Type B pancreatic cell (in vitro differentiated cells): ENCODE measurements at regions not wholly inside any gene's neighbourhood (a gene's known extent, or its start where the extent isn't known, plus 50 kb on each side); places are given as distances from the start of the nearest gene placed in this dataset.

ENCODE experiments used
- DNase-seq: peaks from one replicate; pipeline ENCODE4 v3.0.0; 2021; ENCODE audit warnings: mixed read lengths; ENCODE audit not compliant: unreplicated experiment; ENCODE audit errors: extremely low spot score
- H3K27ac Mint-ChIP-seq: 2 replicates; pipeline ENCODE4 v1.8.0; 2021; ENCODE audit warnings: mild to moderate bottlenecking, mixed read lengths
- H3K27me3 Mint-ChIP-seq: 2 replicates; pipeline ENCODE4 v1.8.0; 2021; ENCODE audit warnings: mixed read lengths
- H3K36me3 Mint-ChIP-seq: 2 replicates; pipeline ENCODE4 v1.8.0; 2021; ENCODE audit warnings: mixed read lengths
- H3K4me1 Mint-ChIP-seq: one replicate; pipeline ENCODE4 v1.8.0; 2021; ENCODE audit warnings: mixed read lengths; ENCODE audit not compliant: unreplicated experiment
- H3K4me3 Mint-ChIP-seq: 2 replicates; pipeline ENCODE4 v1.8.0; 2021; ENCODE audit warnings: mild to moderate bottlenecking, mixed read lengths
- H3K9me3 Mint-ChIP-seq: 2 replicates; pipeline ENCODE4 v1.8.0; 2021; ENCODE audit warnings: mixed read lengths
- TF ChIP-seq, protein P1 (sequence below): fragments of 200-600 bp; sonication (generic); conservative IDR thresholded peaks from 2 replicates; pipeline ENCODE4 v1.5.0; 2021; ENCODE audit warnings: antibody characterized with exemption, mild to moderate bottlenecking

DNA sequence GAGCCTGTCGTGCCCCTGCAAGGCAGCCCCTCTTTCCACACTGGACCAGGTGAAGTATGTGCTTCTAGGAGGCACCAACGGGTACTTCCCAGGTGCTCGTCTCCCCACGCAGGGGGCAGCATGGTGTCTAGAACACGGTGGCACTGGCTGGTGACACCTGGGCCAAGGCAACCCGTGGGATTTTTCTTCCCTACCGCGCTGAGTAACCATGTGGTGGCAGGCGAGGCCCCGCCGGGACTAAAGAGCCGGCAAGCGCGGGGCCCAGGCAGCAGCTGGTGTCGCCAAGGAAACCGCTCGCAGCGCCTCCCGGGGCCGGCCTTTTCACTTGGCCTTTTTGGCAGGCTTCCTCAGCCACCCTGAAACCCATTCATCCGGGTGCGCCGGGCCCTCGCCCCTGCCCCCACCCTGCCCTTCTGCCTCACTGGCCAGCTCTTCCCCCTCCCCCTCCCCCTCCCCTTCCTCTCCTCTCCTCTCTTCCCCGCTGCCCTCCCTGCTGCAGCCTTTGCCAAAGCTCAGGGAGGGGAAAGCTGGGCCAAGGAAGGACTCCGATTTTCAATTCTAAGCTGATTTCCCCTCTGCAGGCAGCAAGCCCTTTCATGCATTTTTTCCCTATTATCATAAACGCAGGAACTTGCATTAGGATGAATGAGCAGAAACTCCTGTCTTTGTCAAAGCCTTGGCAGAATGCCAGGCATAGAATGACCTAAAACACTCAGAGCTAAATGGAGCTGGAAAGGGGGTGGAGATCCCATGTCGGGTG lies 81.2 kb downstream of the IRF2BPL start:
- TF ChIP-seq, protein P1, sequence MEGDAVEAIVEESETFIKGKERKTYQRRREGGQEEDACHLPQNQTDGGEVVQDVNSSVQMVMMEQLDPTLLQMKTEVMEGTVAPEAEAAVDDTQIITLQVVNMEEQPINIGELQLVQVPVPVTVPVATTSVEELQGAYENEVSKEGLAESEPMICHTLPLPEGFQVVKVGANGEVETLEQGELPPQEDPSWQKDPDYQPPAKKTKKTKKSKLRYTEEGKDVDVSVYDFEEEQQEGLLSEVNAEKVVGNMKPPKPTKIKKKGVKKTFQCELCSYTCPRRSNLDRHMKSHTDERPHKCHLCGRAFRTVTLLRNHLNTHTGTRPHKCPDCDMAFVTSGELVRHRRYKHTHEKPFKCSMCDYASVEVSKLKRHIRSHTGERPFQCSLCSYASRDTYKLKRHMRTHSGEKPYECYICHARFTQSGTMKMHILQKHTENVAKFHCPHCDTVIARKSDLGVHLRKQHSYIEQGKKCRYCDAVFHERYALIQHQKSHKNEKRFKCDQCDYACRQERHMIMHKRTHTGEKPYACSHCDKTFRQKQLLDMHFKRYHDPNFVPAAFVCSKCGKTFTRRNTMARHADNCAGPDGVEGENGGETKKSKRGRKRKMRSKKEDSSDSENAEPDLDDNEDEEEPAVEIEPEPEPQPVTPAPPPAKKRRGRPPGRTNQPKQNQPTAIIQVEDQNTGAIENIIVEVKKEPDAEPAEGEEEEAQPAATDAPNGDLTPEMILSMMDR = peak; percentile 59
- no peaks in the 10 kb centered on the region for H3K36me3 Mint-ChIP-seq
- H3K4me1 Mint-ChIP-seq = peaks cover 43% of the 10 kb centered on the region
- H3K27ac Mint-ChIP-seq = peak overlapping the region; percentile 85
- H3K27me3 Mint-ChIP-seq = no peaks in the 10 kb centered on the region
- DNase-seq = peak; percentile 92
- peak overlapping the region; percentile 74 for H3K4me3 Mint-ChIP-seq
- no peaks in the 10 kb centered on the region for H3K9me3 Mint-ChIP-seq

DNA sequence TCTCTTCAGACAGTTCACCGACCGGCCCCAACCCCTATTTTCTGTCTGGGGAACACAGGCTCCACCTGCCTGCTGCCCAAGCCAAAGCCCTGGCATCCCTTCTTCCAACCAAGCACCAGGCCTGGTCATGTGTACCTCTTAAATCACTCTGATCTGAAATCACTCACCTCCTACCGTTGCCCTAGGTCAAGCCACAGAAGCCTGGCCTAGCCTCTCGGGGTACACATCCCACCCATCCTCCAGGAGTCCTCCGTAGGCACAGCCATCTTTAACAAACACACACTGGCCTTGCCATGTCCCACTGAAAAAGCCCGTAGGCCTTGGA lies 81.8 kb downstream of the IRF2BPL start:
- no peak for DNase-seq
- H3K27ac Mint-ChIP-seq = peak overlapping the region; percentile 85
- peak overlapping the region; percentile 74 for H3K4me3 Mint-ChIP-seq
- peaks cover 47% of the 10 kb centered on the region for H3K4me1 Mint-ChIP-seq
- TF ChIP-seq, protein P1 = no peak
- H3K36me3 Mint-ChIP-seq = no peaks in the 10 kb centered on the region
- no peaks in the 10 kb centered on the region for H3K27me3 Mint-ChIP-seq
- H3K9me3 Mint-ChIP-seq = no peaks in the 10 kb centered on the region

DNA sequence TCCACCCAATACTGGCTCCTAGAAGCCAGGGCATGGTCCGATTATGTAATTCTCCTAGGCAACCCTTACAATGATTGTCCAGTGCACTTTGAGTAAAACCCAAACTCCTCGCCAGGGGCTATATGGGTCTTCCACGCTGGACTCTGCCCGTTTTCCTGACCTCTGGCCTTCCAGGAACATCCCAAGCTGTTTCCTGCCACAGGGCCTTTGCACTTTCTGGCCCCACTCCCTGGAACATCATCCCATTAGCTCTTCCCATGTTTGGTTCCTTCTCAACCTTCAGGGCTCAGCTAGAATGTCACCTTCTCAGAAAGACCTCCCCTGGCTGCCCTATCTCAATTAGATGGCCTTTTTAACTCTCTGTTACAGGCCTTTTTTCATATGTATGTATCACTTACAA lies 85.4 kb downstream of the IRF2BPL start:
- Mint-ChIP-seq H3K4me1 (peaks cover 43% of the 10 kb centered on the region), H3K9me3 (no peaks in the 10 kb centered on the region), H3K36me3 (no peaks in the 10 kb centered on the region), H3K27ac (no peak overlapping the region), H3K4me3 (no peak overlapping the region), H3K27me3 (no peaks in the 10 kb centered on the region)
- DNase-seq = no peak
- TF ChIP-seq, protein P1 = no peak

DNA sequence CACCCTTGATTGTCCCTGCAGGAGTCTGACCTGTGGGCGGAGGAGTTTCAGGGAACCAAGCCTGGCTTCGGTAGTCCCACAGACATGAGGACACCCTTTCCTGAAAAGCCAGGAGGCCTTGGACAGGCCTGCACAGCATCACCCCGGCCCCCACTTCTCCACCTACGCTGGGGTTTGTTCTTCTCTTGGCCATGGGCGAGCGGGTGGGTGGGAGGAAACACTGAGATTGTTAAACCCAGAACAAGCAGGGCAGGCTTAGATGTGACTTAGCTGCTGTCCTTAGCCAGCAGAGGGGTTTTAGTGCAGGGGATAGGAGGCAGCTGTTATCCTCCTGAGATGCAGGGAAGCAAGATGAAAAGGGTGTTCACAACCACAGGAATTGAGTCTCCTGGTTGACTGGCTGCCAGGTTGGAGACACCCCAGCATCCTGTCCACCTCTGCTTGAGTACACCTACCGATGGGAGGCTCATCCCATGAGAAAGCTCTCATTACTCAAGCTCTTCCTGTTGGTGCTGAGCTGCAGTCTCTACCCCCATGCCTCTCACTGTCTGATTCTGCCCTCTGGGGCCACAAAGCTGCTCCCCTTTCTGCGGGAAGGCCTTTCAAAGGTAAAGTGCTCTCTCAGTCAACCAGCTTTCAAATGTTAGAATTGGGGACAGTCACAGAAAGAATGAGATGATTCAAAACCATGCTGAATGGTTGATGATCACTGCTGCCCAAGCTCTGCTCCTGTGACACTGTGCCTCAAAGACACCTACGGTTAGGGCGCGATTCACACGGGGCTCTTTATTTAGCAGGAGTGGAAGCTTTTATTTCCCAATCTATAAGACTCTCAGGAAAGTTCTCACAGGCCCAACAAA lies 86.3 kb downstream of the IRF2BPL start:
- Mint-ChIP-seq H3K4me3 (no peak overlapping the region), H3K27ac (no peak overlapping the region), H3K9me3 (no peaks in the 10 kb centered on the region), H3K4me1 (peaks cover 43% of the 10 kb centered on the region), H3K36me3 (no peaks in the 10 kb centered on the region), H3K27me3 (no peaks in the 10 kb centered on the region)
- no peak for DNase-seq
- TF ChIP-seq, protein P1 = no peak

DNA sequence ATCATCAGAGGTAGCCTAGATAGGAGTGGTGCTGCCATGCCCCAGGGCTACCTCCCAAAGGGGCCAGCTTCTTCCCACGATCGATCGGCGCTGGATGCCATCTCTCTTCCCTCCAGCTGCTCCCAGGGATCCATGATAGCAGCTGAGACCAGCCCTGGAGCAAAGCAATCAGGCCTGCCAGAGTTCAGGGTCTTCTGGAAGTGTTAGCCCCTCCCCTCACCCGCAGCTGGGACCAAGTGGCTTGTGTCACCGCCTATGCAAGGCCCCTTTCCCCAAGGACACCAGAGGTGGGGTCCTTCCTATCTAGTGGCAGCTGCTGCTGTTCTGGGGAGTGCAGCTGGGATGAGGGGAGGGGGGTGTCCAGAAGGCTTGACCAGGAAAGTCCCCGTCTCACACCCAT lies 87.0 kb downstream of the IRF2BPL start:
- DNase-seq = no peak
- no peaks in the 10 kb centered on the region for H3K9me3 Mint-ChIP-seq
- H3K27me3 Mint-ChIP-seq = no peaks in the 10 kb centered on the region
- peaks cover 42% of the 10 kb centered on the region for H3K4me1 Mint-ChIP-seq
- H3K27ac Mint-ChIP-seq = no peak overlapping the region
- no peaks in the 10 kb centered on the region for H3K36me3 Mint-ChIP-seq
- TF ChIP-seq, protein P1 = no peak
- no peak overlapping the region for H3K4me3 Mint-ChIP-seq
